SK-N-MC (cell line): ENCODE measurements at regions not wholly inside any gene's neighbourhood (a gene's known extent, or its start where the extent isn't known, plus 50 kb on each side); places are given as distances from the start of the nearest gene placed in this dataset.

Source experiments
- EZH2 ChIP-seq: fragments of 200-600 bp; sonication (generic); IDR thresholded peaks from one replicate; pipeline ENCODE4 v1.6.1; 2017; ENCODE audit warnings: antibody characterized with exemption
- FOXP2 ChIP-seq: optimal IDR thresholded peaks from 2 replicates; pipeline ENCODE3; 2011; ENCODE audit warnings: mild to moderate bottlenecking, moderate library complexity; ENCODE audit not compliant: insufficient read depth; ENCODE audit errors: extremely low read length, control extremely low read depth
- POLR2AphosphoS5 ChIP-seq: IDR thresholded peaks from 2 replicates; pipeline ENCODE4 v1.6.1; 2012; ENCODE audit warnings: mild to moderate bottlenecking, low read depth, low read length, borderline replicate concordance

- no peak for TF ChIP-seq POLR2AphosphoS5
- no peak for TF ChIP-seq EZH2
- no peak for TF ChIP-seq FOXP2
Observed at GRCh38 chr12:74105434-74105833, 432.2 kb upstream of the ATXN7L3B start.
